Activated B cell treated with CpG ODN at 0.5 μM for 24 hours (primary cell): ENCODE measurements at regions not wholly inside any gene's neighbourhood (a gene's known extent, or its start where the extent isn't known, plus 50 kb on each side); places are given as distances from the start of the nearest gene placed in this dataset.

Source experiments
- ATAC-seq: fragments of 200-7000 bp; cut with Tn5 transposase; one replicate; pipeline ENCODE4 v1.10.0; 2021; ENCODE audit warnings: low read depth, mild to moderate bottlenecking, moderate library complexity
- CTCF ChIA-PET: fragments of 350-600 bp; sonication (Branson Sonifier 250); formaldehyde crosslinking; loops from one replicate; lab custom pipeline; 2021; ENCODE audit warnings: antibody characterized with exemption; lab: Charles Lee
- POLR2A ChIA-PET: fragments of 350-600 bp; sonication (Branson Sonifier 250); formaldehyde crosslinking; loops from one replicate; lab custom pipeline; 2021; ENCODE audit warnings: antibody characterized with exemption; lab: Charles Lee
- DNase-seq: peaks from one replicate; pipeline ENCODE4 v3.0.0; 2022
- H3K27ac Mint-ChIP-seq: one replicate; pipeline ENCODE4 v1.8.0; 2020; ENCODE audit warnings: mixed read lengths
- H3K27me3 Mint-ChIP-seq: one replicate; pipeline ENCODE4 v1.8.0; 2021; ENCODE audit warnings: mixed read lengths
- H3K36me3 Mint-ChIP-seq: one replicate; pipeline ENCODE4 v1.8.0; 2021; ENCODE audit warnings: low read depth, mixed read lengths
- H3K4me1 Mint-ChIP-seq: one replicate; pipeline ENCODE4 v1.8.0; 2021; ENCODE audit warnings: mixed read lengths
- H3K4me3 Mint-ChIP-seq: one replicate; pipeline ENCODE4 v1.8.0; 2020; ENCODE audit warnings: mild to moderate bottlenecking, mixed read lengths
- H3K9me3 Mint-ChIP-seq: one replicate; pipeline ENCODE4 v1.8.0; 2020; ENCODE audit warnings: mixed read lengths
- intact Hi-C: fragments of 100-400 bp; cut with micrococcal nuclease; formaldehyde crosslinking; loops from one replicate; pipeline ENCODE4 v1.15.1; 2024
- TF ChIP-seq, protein P1 (sequence below): fragments of 200-600 bp; IDR thresholded peaks from one replicate; pipeline ENCODE4 v1.8.0; 2022; ENCODE audit warnings: antibody characterized with exemption, mild to moderate bottlenecking

DNA sequence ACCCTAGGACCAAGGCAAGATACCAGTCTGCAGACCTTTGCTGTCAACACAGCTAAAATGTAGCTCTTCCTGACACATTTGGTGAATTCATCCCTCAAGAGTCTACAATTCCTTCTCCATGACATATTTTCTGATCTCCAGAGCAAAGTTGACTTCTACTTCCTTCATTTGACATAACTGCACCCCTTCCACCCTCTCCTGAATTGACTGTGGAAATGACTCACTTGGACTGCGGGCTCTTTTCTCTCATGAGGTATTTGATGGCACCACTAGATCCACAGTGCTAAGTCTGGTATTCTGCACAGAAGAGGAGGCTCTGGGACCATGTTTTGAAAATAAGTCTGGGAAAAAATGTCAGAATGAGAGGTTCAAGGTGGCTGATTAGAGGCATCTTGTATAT, 338.4 kb upstream of the TRPC7 start:
- Mint-ChIP-seq H3K9me3 (no peaks in the 10 kb centered on the region), H3K27me3 (no peaks in the 10 kb centered on the region), H3K27ac (no peak overlapping the region), H3K4me1 (no peaks in the 10 kb centered on the region), H3K4me3 (no peak overlapping the region), H3K36me3 (no peaks in the 10 kb centered on the region)
- CTCF ChIA-PET: no interaction called here
- no peak for DNase-seq
- TF ChIP-seq, protein P1, sequence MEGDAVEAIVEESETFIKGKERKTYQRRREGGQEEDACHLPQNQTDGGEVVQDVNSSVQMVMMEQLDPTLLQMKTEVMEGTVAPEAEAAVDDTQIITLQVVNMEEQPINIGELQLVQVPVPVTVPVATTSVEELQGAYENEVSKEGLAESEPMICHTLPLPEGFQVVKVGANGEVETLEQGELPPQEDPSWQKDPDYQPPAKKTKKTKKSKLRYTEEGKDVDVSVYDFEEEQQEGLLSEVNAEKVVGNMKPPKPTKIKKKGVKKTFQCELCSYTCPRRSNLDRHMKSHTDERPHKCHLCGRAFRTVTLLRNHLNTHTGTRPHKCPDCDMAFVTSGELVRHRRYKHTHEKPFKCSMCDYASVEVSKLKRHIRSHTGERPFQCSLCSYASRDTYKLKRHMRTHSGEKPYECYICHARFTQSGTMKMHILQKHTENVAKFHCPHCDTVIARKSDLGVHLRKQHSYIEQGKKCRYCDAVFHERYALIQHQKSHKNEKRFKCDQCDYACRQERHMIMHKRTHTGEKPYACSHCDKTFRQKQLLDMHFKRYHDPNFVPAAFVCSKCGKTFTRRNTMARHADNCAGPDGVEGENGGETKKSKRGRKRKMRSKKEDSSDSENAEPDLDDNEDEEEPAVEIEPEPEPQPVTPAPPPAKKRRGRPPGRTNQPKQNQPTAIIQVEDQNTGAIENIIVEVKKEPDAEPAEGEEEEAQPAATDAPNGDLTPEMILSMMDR: no peak
- POLR2A ChIA-PET: no interaction called here
- intact Hi-C loops: no loop called here
- no peak for ATAC-seq

DNA sequence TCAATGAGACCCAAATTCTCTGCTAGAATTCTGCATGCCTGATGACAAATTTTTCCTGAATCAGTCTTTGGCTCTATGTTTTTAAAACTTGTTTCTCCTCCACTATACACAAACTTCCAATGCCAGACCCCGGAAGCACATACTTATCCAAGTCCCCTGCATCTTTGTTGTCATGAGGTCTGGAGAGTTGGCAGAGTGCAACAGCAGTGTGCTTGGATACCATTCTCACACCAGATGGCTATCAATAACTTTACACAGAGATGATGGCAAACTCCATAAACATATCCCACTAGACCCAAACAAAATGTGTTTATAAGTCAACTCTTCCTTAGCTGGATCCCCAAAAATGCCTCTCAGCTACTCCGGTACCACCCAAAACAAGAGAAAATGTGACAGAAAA, 337.7 kb upstream of the TRPC7 start:
- no peak for DNase-seq
- TF ChIP-seq, protein P1: no peak
- Mint-ChIP-seq H3K9me3 (no peaks in the 10 kb centered on the region), H3K4me1 (no peaks in the 10 kb centered on the region), H3K36me3 (no peaks in the 10 kb centered on the region), H3K27me3 (no peaks in the 10 kb centered on the region), H3K4me3 (no peak overlapping the region), H3K27ac (no peak overlapping the region)
- no peak for ATAC-seq
- intact Hi-C loops: no loop called here
- ChIA-PET CTCF (no interaction called here), POLR2A (no interaction called here)

DNA sequence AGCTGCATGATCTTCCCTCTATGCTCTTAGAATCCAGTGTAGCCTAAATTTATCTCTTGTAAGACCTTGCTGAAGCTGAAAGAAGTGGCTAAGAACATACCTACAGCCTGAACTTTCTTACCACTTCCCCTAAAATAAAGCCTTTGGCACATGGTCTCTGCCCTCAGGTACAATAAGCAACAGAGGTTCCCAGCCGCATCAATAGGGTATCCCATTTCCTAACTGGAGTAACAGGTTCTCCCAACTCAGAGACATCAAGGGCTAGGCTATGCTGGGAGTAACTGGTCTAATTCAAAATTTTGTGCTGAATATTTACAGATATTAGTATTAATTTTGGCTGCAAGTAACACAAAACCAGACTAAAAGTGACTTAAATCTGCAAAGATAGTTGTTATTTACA, 335.8 kb upstream of the TRPC7 start:
- H3K9me3 Mint-ChIP-seq: no peaks in the 10 kb centered on the region
- H3K27ac Mint-ChIP-seq: no peak overlapping the region
- H3K36me3 Mint-ChIP-seq: no peaks in the 10 kb centered on the region
- H3K4me1 Mint-ChIP-seq: no peaks in the 10 kb centered on the region
- DNase-seq: no peak
- H3K4me3 Mint-ChIP-seq: no peak overlapping the region
- CTCF ChIA-PET: no interaction called here
- no peak for ATAC-seq
- intact Hi-C loops: no loop called here
- no peaks in the 10 kb centered on the region for H3K27me3 Mint-ChIP-seq
- POLR2A ChIA-PET: no interaction called here
- TF ChIP-seq, protein P1: no peak

DNA sequence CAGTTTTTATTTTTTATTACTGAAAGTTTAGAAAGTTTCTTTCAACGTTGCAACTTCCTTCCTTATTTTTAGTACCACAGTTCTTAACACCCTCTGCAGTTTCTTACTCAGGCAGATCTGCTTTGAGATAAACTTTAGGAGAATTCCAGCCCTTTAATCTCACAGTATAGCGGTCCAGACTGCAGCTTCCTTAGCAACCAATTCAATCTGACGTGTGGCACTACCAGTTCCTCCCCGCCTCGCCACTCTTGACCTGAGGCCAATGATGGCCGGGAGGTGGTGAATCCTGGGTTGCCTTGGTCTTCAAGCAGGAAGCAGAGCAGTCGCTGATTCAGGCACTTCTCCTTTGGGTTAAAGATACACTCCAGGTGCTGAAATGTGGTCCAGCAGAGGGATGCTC, 334.3 kb upstream of the TRPC7 start:
- H3K36me3 Mint-ChIP-seq: no peaks in the 10 kb centered on the region
- TF ChIP-seq, protein P1: no peak
- POLR2A ChIA-PET: no interaction called here
- CTCF ChIA-PET: no interaction called here
- DNase-seq (no peak), ATAC-seq (no peak)
- H3K4me1 Mint-ChIP-seq: no peaks in the 10 kb centered on the region
- H3K27me3 Mint-ChIP-seq: no peaks in the 10 kb centered on the region
- H3K4me3 Mint-ChIP-seq: no peak overlapping the region
- H3K27ac Mint-ChIP-seq: no peak overlapping the region
- no peaks in the 10 kb centered on the region for H3K9me3 Mint-ChIP-seq
- intact Hi-C loops: no loop called here

DNA sequence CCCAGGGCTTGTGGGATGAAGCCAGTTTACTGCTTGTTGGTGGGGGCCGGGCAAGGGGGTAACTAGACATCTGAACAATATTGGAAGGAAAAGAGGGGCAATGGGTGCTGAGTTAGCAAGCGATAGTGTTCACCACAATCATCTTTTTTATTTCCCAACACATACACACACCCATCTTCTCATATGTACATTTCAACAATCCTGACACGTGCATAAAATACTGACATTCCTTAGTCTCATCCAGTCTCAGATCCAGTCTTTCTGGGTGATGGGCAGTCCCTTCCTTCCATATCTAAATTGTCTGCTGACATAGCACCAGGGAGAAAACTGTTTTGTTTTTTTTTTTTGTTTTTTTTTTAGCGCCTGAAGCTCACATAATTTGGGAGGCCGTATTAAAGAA, 333.6 kb upstream of the TRPC7 start:
- no peaks in the 10 kb centered on the region for H3K36me3 Mint-ChIP-seq
- intact Hi-C loops: no loop called here
- H3K9me3 Mint-ChIP-seq: no peaks in the 10 kb centered on the region
- POLR2A ChIA-PET: no interaction called here
- DNase-seq (no peak), ATAC-seq (no peak)
- no peaks in the 10 kb centered on the region for H3K27me3 Mint-ChIP-seq
- CTCF ChIA-PET: no interaction called here
- no peak overlapping the region for H3K4me3 Mint-ChIP-seq
- TF ChIP-seq, protein P1: no peak
- no peaks in the 10 kb centered on the region for H3K4me1 Mint-ChIP-seq
- H3K27ac Mint-ChIP-seq: no peak overlapping the region
